Activated naive CD4-positive, alpha-beta T cell treated with anti-CD3 and anti-CD28 coated beads, Interleukin-2, amount 10 ng/mL, durations not matched to agents 7 days and 5 days (primary cell): ENCODE measurements at regions not wholly inside any gene's neighbourhood (a gene's known extent, or its start where the extent isn't known, plus 50 kb on each side); places are given as distances from the start of the nearest gene placed in this dataset.

Experiments used
- CTCF ChIA-PET: fragments of 350-600 bp; sonication (Branson Sonifier 250); formaldehyde crosslinking; loops from one replicate; lab custom pipeline; 2021; ENCODE audit warnings: antibody characterized with exemption; lab: Charles Lee
- DNase-seq: peaks from one replicate; pipeline ENCODE4 v3.0.0-alpha.2; 2020
- H3K27ac Mint-ChIP-seq: one replicate; pipeline ENCODE4 v1.8.0; 2021; ENCODE audit warnings: mild to moderate bottlenecking, moderate library complexity, mixed read lengths
- H3K27me3 Mint-ChIP-seq: one replicate; pipeline ENCODE4 v1.8.0; 2021; ENCODE audit warnings: mild to moderate bottlenecking, mixed read lengths
- H3K36me3 Mint-ChIP-seq: one replicate; pipeline ENCODE4 v1.8.0; 2021; ENCODE audit warnings: mixed read lengths
- H3K4me1 Mint-ChIP-seq: one replicate; pipeline ENCODE4 v1.8.0; 2021; ENCODE audit warnings: mixed read lengths
- H3K4me3 Mint-ChIP-seq: one replicate; pipeline ENCODE4 v1.8.0; 2021; ENCODE audit warnings: mild to moderate bottlenecking, moderate library complexity, mixed read lengths
- H3K9me3 Mint-ChIP-seq: one replicate; pipeline ENCODE4 v1.8.0; 2021; ENCODE audit warnings: mixed read lengths

DNA sequence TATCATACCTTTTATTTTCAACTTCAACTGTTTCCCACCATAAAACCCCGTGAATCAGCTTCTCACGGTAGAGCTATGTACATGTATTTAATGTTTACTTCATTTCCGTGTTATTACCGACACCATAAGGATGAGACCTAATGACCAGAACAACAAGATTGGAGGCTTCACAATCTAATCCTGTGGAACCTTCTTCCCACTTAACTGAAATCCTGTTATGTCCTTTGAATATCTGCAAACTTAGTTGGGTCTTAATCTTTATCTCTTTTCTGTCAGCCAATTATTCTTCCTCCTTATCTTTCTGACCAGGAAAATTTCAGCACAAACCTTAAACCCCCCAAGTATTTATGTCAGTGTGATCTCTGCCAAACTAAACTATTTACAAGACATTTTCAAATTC, 214.4 kb downstream of the TMX3 start:
- H3K9me3 Mint-ChIP-seq, result no peaks in the 10 kb centered on the region
- no peak overlapping the region for H3K27ac Mint-ChIP-seq
- no peak for DNase-seq
- CTCF ChIA-PET, result no interaction called here
- no peak overlapping the region for H3K4me3 Mint-ChIP-seq
- H3K36me3 Mint-ChIP-seq, result no peaks in the 10 kb centered on the region
- no peaks in the 10 kb centered on the region for H3K4me1 Mint-ChIP-seq
- no peaks in the 10 kb centered on the region for H3K27me3 Mint-ChIP-seq

DNA sequence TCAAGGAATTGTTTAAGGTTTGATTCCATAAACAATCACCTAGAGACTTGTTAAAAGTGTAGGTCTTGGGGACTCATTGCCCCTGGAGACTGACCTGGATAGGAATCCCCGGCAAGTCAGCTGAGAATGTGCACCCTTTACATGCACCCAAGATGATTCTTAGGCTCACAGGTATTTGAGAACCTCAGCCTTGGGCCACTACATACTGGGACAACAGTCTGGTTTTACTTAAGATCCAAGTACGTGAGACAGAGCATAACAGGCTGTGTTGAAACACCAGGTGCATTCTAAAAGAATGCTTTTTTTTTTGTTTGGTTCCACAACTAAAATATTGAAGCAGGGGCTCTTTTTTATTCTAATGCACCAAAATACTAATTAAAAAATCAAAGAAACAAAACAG, 215.8 kb downstream of the TMX3 start:
- Mint-ChIP-seq H3K27me3 (no peaks in the 10 kb centered on the region), H3K4me3 (no peak overlapping the region), H3K9me3 (no peaks in the 10 kb centered on the region), H3K4me1 (no peaks in the 10 kb centered on the region), H3K36me3 (no peaks in the 10 kb centered on the region), H3K27ac (no peak overlapping the region)
- CTCF ChIA-PET, result no interaction called here
- DNase-seq, result no peak

DNA sequence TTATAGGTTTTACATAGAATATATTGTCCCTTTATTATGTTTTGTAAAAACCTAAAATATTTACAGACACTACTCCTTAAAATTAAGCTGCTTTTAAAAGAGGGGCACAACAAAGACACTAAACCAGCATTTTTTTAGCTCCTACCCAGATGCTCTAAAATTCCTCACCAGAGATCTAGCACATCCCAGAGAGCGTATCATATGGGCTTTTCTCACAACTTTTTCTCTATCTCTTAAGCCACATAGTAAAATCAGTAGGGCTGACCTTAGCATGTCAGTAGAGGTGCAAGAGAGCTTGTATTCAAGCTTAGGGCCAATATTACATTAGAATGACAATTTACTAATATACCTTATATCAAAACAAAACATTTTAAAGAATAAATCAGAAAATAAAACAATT, 216.3 kb downstream of the TMX3 start:
- Mint-ChIP-seq H3K27ac (no peak overlapping the region), H3K4me3 (no peak overlapping the region), H3K27me3 (no peaks in the 10 kb centered on the region), H3K36me3 (no peaks in the 10 kb centered on the region), H3K9me3 (no peaks in the 10 kb centered on the region), H3K4me1 (no peaks in the 10 kb centered on the region)
- CTCF ChIA-PET, result no interaction called here
- no peak for DNase-seq

DNA sequence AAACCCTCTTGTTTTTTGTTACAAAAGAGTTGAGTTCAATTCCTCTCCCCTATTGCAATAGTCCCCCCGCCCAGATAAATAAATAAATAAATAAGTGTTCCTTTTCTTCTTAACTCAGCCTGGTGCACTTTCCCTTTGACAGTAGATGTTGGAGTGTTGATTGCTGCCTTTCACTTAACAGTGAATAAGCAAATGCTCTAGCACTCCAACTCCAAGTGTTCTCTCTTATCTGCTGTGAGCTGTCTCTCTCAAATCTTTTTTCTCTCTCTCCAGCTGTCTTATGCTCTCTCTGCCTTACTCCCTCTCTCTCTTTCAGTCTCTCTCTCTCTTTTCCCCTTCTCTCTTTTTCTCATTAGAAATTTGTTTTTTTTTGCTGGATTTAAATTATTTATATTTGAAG, 216.7 kb downstream of the TMX3 start:
- H3K27ac Mint-ChIP-seq, result no peak overlapping the region
- H3K27me3 Mint-ChIP-seq, result no peaks in the 10 kb centered on the region
- no peak for DNase-seq
- H3K4me1 Mint-ChIP-seq, result no peaks in the 10 kb centered on the region
- no peaks in the 10 kb centered on the region for H3K9me3 Mint-ChIP-seq
- CTCF ChIA-PET, result no interaction called here
- no peak overlapping the region for H3K4me3 Mint-ChIP-seq
- H3K36me3 Mint-ChIP-seq, result no peaks in the 10 kb centered on the region

DNA sequence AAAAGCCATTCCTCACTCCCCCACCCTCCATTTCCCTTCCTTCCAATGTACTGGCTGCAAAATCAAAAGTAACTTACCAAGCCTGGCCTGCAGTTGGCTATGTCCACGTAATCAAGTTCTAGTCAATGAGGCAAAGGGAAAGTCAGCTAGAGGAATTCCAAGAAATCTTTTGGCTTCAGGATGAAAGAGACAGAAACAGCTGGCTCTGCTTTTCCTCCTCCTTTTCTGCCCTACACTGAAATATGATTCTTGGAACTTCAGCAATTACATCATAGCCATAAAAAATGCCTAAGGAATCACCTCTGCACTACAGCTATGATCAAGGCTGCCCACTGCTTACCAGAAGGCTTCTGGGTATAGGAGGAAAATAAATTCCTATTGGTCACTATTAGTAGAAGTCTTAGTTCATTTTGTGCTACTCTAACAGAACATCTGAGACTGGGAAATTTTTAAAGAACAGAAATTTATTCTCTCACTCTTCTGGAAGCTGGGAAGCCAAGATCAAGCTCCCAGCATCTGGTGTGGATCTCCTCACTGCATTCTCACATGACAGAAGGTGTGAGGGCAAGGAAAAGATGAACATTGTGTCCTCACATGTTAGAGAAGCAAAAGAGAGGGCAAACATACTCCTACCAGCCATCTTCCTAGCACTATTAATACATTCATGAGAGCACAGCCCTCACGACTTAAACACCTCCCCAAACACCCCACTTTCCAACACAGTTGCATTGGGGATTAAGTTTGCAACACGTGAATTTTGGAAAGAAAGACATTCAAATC, 219.9 kb downstream of the TMX3 start:
- DNase-seq, result no peak
- no peaks in the 10 kb centered on the region for H3K36me3 Mint-ChIP-seq
- H3K4me3 Mint-ChIP-seq, result no peak overlapping the region

DNA sequence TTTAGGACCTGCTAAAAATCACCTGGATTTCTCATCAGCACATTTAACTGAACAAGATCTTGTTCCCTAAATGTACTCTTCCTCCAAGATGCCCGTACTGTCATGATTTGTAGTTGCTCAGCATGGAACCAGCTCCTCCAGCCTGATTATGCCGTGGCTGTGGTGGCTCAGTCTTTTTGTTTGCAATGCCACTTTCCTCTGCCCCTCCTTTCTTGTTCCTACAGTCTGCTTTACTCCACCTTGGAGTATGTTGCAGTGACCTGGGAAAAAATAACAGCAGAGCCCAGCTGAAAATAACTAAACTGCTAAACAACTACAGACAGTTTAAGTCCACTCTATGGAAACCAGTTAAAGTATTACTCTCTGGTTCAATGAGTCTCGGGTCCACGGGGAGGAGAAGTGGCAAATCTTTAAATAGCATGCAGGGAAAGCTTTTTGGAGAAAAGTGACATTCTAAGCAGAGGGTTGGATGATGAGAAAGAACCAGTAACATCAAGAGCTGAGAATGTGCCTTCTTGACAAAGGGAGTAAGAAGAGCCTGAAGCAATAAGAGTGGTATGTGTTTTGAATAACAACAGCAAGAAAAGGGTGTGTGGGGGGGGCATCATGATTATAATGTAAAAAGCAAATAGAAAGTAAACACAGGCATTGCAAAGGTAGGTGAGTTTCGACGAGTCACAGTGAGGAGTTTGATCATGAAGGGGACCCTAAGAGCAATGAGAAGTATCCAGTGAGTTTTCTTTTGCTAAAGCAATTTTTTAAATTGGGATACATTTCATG, 225.7 kb downstream of the TMX3 start:
- H3K27ac Mint-ChIP-seq, result no peak overlapping the region
- no peaks in the 10 kb centered on the region for H3K36me3 Mint-ChIP-seq
- H3K4me3 Mint-ChIP-seq, result no peak overlapping the region
- no peaks in the 10 kb centered on the region for H3K27me3 Mint-ChIP-seq
- DNase-seq, result no peak
- H3K9me3 Mint-ChIP-seq, result no peaks in the 10 kb centered on the region
- CTCF ChIA-PET, result no interaction called here
- no peaks in the 10 kb centered on the region for H3K4me1 Mint-ChIP-seq

More for the DNA sequence above, 219.9 kb downstream of the TMX3 start:
- H3K27ac Mint-ChIP-seq, result no peak overlapping the region
- no peaks in the 10 kb centered on the region for H3K27me3 Mint-ChIP-seq
- no peaks in the 10 kb centered on the region for H3K9me3 Mint-ChIP-seq
- H3K4me1 Mint-ChIP-seq, result no peaks in the 10 kb centered on the region
- CTCF ChIA-PET, result no interaction called here

DNA sequence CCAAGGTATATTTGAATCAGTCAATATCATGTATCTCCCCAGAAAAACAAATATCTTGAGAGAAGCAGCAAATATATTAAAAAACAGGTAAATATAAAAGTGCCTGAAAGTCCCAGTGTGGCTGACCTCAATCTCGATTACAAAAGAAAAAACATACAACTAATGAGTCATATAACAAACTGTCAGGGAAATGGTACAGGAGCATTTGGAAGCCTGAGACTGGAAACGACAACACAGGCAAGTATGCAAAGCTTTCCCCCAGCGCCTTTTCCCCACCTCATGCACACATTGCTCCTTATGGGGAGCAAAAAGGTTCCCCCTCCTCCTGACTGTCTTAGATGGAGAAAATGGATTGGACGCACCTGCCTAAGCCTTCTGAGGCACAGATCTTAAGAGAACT, 230.7 kb downstream of the TMX3 start:
- Mint-ChIP-seq H3K27me3 (no peaks in the 10 kb centered on the region), H3K4me1 (no peaks in the 10 kb centered on the region), H3K9me3 (no peaks in the 10 kb centered on the region), H3K4me3 (no peak overlapping the region), H3K36me3 (no peaks in the 10 kb centered on the region), H3K27ac (no peak overlapping the region)
- DNase-seq, result no peak
- CTCF ChIA-PET, result no interaction called here

DNA sequence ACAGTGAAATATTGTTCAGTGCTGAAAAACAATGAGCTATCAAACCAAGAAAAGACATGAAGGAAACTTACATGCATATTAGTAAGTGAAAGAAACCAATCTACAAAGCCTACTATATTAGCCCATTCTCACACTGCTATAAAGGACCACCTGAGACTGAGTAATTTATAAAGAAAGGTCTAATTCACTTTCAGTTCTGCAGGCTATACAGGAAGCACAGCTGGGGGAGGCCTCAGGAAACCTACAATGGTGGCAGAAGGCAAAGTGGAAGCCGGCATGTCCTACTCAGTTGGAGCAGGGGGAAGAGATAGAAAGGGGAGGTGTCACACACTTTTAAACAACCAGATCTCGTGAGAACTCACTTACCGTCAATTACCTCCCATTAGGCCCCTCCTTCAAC, 232.1 kb downstream of the TMX3 start:
- no peak for DNase-seq
- no peaks in the 10 kb centered on the region for H3K4me1 Mint-ChIP-seq
- H3K36me3 Mint-ChIP-seq, result no peaks in the 10 kb centered on the region
- H3K27ac Mint-ChIP-seq, result no peak overlapping the region
- no peaks in the 10 kb centered on the region for H3K9me3 Mint-ChIP-seq
- no peak overlapping the region for H3K4me3 Mint-ChIP-seq
- no peaks in the 10 kb centered on the region for H3K27me3 Mint-ChIP-seq
- CTCF ChIA-PET, result no interaction called here

DNA sequence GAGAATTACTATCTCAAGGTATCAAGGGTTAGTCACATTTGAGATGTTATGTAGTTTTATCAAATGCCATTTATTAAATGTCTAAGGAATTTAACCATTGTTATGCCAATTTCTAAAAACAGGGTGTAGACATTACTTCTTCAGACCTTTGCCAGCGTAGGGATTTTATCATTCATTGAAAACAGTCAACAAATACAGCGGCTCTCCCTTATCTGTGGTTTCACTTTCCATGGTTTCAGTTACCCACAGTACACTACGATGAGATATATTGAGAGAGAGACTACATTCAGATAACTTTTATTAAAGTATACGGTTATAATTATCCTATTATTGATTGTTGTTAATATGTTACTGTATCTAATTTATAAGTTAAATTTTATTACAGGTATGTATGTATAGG, 234.7 kb downstream of the TMX3 start:
- H3K27ac Mint-ChIP-seq, result no peak overlapping the region
- H3K36me3 Mint-ChIP-seq, result no peaks in the 10 kb centered on the region
- H3K4me3 Mint-ChIP-seq, result no peak overlapping the region
- H3K4me1 Mint-ChIP-seq, result no peaks in the 10 kb centered on the region
- H3K9me3 Mint-ChIP-seq, result no peaks in the 10 kb centered on the region
- H3K27me3 Mint-ChIP-seq, result no peaks in the 10 kb centered on the region
- CTCF ChIA-PET, result interaction anchor here (0.5 kb wide), 1 partner anchor 290 kb away, joined by 3 read pairs; no protein-coding TSS in a partner anchor
- DNase-seq, result no peak

DNA sequence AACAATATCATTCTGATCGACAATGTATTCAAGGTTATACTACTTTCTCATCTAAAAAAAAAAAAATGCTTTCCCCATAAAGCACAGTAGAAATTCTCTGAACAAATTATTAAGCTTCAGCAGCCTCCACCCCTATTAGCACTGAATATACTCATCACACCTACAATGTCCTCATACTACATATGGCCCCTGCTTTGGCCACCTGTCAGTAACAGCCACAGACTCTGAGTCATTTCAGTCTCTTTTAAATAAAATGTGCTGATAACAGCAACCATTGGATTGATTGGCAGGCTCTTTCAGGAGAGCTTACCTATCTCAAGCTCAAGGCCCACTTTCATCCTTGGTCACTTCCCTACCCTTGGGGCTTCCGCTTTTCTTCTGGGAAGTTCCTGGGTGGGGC, 236.7 kb downstream of the TMX3 start:
- Mint-ChIP-seq H3K4me1 (no peaks in the 10 kb centered on the region), H3K9me3 (no peaks in the 10 kb centered on the region), H3K36me3 (no peaks in the 10 kb centered on the region), H3K27ac (no peak overlapping the region), H3K27me3 (no peaks in the 10 kb centered on the region), H3K4me3 (no peak overlapping the region)
- CTCF ChIA-PET, result no interaction called here
- DNase-seq, result no peak

DNA sequence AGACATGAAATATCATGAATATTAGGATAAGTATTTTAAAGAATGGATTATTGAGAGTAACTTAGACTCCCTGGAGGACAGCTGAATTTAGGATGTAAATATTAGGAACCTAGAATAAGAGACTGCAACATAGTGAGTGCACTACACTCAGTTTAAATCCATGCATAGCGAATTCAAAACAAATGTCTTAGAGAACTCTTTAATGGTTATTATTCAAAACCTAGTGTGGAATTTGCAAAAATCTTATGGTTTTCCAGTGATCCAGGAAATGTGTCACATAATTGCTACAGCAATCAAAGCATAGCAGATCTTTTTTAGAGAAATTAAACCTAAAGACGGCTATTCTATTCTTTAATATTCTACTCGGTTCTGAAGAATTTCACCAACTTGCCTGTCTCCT, 239.0 kb downstream of the TMX3 start:
- no peak for DNase-seq
- no peaks in the 10 kb centered on the region for H3K27me3 Mint-ChIP-seq
- H3K9me3 Mint-ChIP-seq, result no peaks in the 10 kb centered on the region
- H3K36me3 Mint-ChIP-seq, result no peaks in the 10 kb centered on the region
- H3K4me3 Mint-ChIP-seq, result no peak overlapping the region
- no peaks in the 10 kb centered on the region for H3K4me1 Mint-ChIP-seq
- CTCF ChIA-PET, result no interaction called here
- no peak overlapping the region for H3K27ac Mint-ChIP-seq

DNA sequence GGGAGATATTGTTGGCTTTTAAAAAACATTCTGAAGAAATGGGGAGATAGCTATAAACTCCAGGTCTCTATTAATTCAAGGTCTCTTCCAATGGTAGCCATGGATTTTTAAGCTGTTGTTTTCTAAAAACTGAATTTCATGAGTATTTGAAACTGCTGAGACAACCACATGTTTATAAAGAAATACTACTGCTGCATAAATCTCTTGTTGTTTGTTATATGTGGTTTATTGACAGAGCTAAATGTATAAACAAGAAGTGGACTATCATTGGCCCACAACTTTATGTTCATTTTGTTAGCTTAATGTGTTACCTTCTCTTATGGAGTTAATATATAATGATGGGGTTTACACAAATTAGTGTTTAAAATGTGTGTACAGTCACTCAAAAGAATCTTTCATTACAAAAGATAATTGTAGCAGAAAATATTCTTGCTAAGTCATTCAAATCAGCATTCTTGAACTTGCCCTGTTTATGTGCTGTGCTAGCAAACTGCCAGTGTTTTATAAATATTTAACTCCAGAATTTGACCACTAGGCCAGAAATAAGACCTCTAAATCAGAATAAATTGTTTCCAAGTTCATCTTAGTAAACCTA, 242.1 kb downstream of the TMX3 start:
- no peaks in the 10 kb centered on the region for H3K9me3 Mint-ChIP-seq
- CTCF ChIA-PET, result no interaction called here
- no peaks in the 10 kb centered on the region for H3K36me3 Mint-ChIP-seq
- H3K27me3 Mint-ChIP-seq, result no peaks in the 10 kb centered on the region
- H3K27ac Mint-ChIP-seq, result no peak overlapping the region
- DNase-seq, result no peak
- H3K4me1 Mint-ChIP-seq, result peaks cover 5% of the 10 kb centered on the region
- H3K4me3 Mint-ChIP-seq, result no peak overlapping the region

DNA sequence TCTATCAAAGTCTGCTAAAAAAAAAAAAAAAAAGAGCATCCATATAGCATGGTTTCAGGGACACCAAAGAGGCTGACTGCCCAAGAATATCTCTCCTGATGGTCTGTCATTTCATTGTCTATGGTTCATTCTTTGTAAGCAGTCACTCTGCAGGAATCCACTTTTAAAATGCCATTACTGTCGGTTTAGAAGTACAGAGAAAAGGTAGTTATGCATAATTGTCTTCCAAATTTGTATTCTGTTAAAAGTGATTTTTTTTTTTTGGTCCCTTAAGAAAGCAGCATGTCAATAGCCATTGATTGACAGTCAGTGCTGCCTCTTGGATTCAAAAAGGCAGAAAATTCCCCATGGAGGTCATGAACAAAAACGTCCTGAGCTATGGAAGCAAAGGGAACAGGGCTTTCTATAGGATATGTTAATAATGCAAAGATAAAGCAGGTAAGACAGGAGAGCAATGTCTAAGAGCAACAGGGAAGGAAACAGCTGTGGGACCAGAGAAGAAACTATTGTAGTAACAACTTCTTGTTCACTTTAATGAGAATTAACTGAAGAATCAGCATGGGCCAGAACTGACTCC, 245.8 kb downstream of the TMX3 start:
- H3K4me3 Mint-ChIP-seq, result no peak overlapping the region
- no peaks in the 10 kb centered on the region for H3K9me3 Mint-ChIP-seq
- H3K4me1 Mint-ChIP-seq, result peaks cover 5% of the 10 kb centered on the region
- H3K27me3 Mint-ChIP-seq, result no peaks in the 10 kb centered on the region
- no peaks in the 10 kb centered on the region for H3K36me3 Mint-ChIP-seq
- no peak for DNase-seq
- CTCF ChIA-PET, result no interaction called here
- no peak overlapping the region for H3K27ac Mint-ChIP-seq

DNA sequence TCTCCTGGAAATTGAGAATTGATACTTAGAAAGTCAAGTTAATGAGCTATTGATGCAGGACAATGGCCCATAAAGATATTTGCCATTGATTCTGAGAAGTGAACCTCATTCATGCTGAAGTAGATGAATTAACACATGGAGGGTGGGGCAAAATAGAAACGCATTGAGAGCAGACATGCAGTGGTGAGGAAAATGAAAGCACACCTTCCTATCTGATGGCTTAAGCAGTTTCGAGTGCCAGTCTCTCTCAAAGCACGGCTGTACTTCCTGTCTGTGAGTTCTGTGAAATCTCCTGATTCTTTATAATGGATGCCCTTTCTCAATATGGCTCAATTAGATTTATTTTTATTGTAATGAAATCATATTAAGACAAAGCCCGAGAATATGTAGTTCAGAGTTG, 247.0 kb downstream of the TMX3 start:
- Mint-ChIP-seq H3K27ac (no peak overlapping the region), H3K36me3 (no peaks in the 10 kb centered on the region), H3K4me1 (peaks cover 5% of the 10 kb centered on the region), H3K9me3 (no peaks in the 10 kb centered on the region), H3K4me3 (no peak overlapping the region), H3K27me3 (no peaks in the 10 kb centered on the region)
- CTCF ChIA-PET, result no interaction called here
- no peak for DNase-seq
